Endothelial cell of umbilical vein (primary cell): ENCODE measurements at regions not wholly inside any gene's neighbourhood (a gene's known extent, or its start where the extent isn't known, plus 50 kb on each side); places are given as distances from the start of the nearest gene placed in this dataset.

Experiments used
- BruUV-seq: library from RNA; stranded (reverse); fragments of 400-500 nt; replicated peaks from 2 replicates; lab custom pipeline; 2021; lab: Mats Ljungman, UMichigan
- CTCF ChIA-PET: fragments of 300-600, 350-600 bp; sonication (Branson Sonifier 250); formaldehyde crosslinking; loops from one replicate; lab custom pipeline; 2021; ENCODE audit warnings: antibody characterized with exemption, inconsistent platforms; lab: Charles Lee
- POLR2A ChIA-PET: fragments of 300-600, 350-600 bp; sonication (Branson Sonifier 250); formaldehyde crosslinking; loops from one replicate; lab custom pipeline; 2021; ENCODE audit warnings: antibody characterized with exemption, inconsistent platforms; lab: Charles Lee
- DNase-seq: peaks from one replicate; pipeline ENCODE4 v3.0.0-alpha.2; 2011; ENCODE audit warnings: low read depth, low spot score
- FAIRE-seq: peaks from 2 replicates; lab custom pipeline; 2011; peaks lifted over from hg19 to GRCh38; lab: Jason Lieb, UNC
- H2AFZ ChIP-seq: 2 replicates; pipeline ENCODE4 v1.6.0; 2012; ENCODE audit warnings: low read depth, low read length, control low read depth, inconsistent platforms
- H3K27ac ChIP-seq: 2 replicates; pipeline ENCODE4 v1.5.1; 2011; ENCODE audit warnings: low read depth, mild to moderate bottlenecking, control low read depth, low read length, moderate library complexity; ENCODE audit not compliant: insufficient read depth
- H3K27me3 ChIP-seq, 2 experiments: 2 replicates each; pipeline versions ENCODE4 v1.6.0 to v1.6.1; 2011; ENCODE audit warnings: low read length in 2 of 2, mixed read lengths in 1 of 2; ENCODE audit not compliant: control insufficient read depth in 2 of 2, insufficient read depth in 2 of 2
- H3K36me3 ChIP-seq, 2 experiments: 2 replicates in 1 of 2; 3 replicates in 1 of 2; pipeline ENCODE4 v1.5.1; 2011; ENCODE audit warnings: low read length in 2 of 2, mild to moderate bottlenecking in 1 of 2, moderate library complexity in 1 of 2; ENCODE audit not compliant: control insufficient read depth in 2 of 2, insufficient read depth in 2 of 2; ENCODE audit errors: extremely low read depth in 1 of 2
- H3K4me1 ChIP-seq: 3 replicates; pipeline ENCODE4 v1.5.1; 2011; ENCODE audit warnings: mild to moderate bottlenecking, low read length; ENCODE audit not compliant: control insufficient read depth, insufficient read depth; ENCODE audit errors: extremely low read depth
- H3K4me2 ChIP-seq: 2 replicates; pipeline ENCODE4 v1.6.1; 2011; ENCODE audit warnings: low read length, control low read depth, mixed read lengths; ENCODE audit not compliant: insufficient read depth
- H3K4me3 ChIP-seq, 3 experiments: fragments of 200-600 bp in 1 of 3; sonication (generic), shearing (Covaris generic) in 1 of 3; replicated peaks in 1 of 3; 2 replicates each; pipeline ENCODE4 v1.5.1; 2011 to 2016; ENCODE audit warnings: control low read depth in 3 of 3, low read length in 3 of 3, mild to moderate bottlenecking in 2 of 3, inconsistent platforms in 1 of 3, low read depth in 1 of 3, moderate library complexity in 1 of 3; ENCODE audit not compliant: insufficient read depth in 1 of 3
- H3K79me2 ChIP-seq: 2 replicates; pipeline ENCODE4 v1.6.0; 2012; ENCODE audit warnings: low read length, inconsistent platforms; ENCODE audit not compliant: control insufficient read depth, insufficient read depth
- H3K9ac ChIP-seq: replicated peaks from 2 replicates; pipeline ENCODE3; 2011; ENCODE audit warnings: low read length, control low read depth; ENCODE audit not compliant: insufficient read depth; ENCODE audit errors: extremely low read depth
- H3K9me1 ChIP-seq: replicated peaks from 3 replicates; pipeline ENCODE4 v1.6.0; 2011; ENCODE audit warnings: mild to moderate bottlenecking, low read length; ENCODE audit not compliant: control insufficient read depth, insufficient read depth; ENCODE audit errors: extremely low read depth
- H3K9me3 ChIP-seq: replicated peaks from 2 replicates; pipeline ENCODE4 v1.5.1; 2012; ENCODE audit warnings: low read length, inconsistent platforms; ENCODE audit not compliant: control insufficient read depth, insufficient read depth
- H4K20me1 ChIP-seq: replicated peaks from 2 replicates; pipeline ENCODE3; 2011; ENCODE audit warnings: mild to moderate bottlenecking, low read length; ENCODE audit not compliant: control insufficient read depth, insufficient read depth; ENCODE audit errors: extremely low read depth
- EZH2 ChIP-seq: IDR thresholded peaks from 2 replicates; pipeline ENCODE4 v1.6.1; 2012; ENCODE audit warnings: borderline replicate concordance, low read depth, mild to moderate bottlenecking, moderate library complexity, low read length, inconsistent platforms; ENCODE audit not compliant: severe bottlenecking
- FOS ChIP-seq: IDR thresholded peaks from 2 replicates; pipeline ENCODE4 v1.6.1; 2011; ENCODE audit warnings: mild to moderate bottlenecking, low read length, moderate library complexity, borderline replicate concordance; ENCODE audit not compliant: insufficient read depth
- GATA2 ChIP-seq: IDR thresholded peaks from 2 replicates; pipeline ENCODE4 v1.7.0; 2011; ENCODE audit warnings: low read depth, mild to moderate bottlenecking, moderate library complexity, mixed read lengths, low read length; ENCODE audit not compliant: insufficient read length, insufficient read depth
- JUN ChIP-seq: IDR thresholded peaks from 2 replicates; pipeline ENCODE4 v1.6.1; 2011; ENCODE audit warnings: borderline replicate concordance, low read depth; ENCODE audit not compliant: insufficient read length, insufficient read depth
- MYC ChIP-seq: IDR thresholded peaks from one replicate; pipeline ENCODE4 v1.6.1; 2011; ENCODE audit warnings: mild to moderate bottlenecking, low read depth, low read length
- POLR2A ChIP-seq: IDR thresholded peaks from 2 replicates; pipeline ENCODE4 v1.6.1; 2012; ENCODE audit warnings: low read depth, mild to moderate bottlenecking, control low read depth, low read length
- POLR2AphosphoS5 ChIP-seq: IDR thresholded peaks from 2 replicates; pipeline ENCODE4 v1.6.1; 2012; ENCODE audit warnings: low read depth, mild to moderate bottlenecking, control low read depth, low read length, moderate library complexity; ENCODE audit not compliant: insufficient read depth
- dilution Hi-C: fragments of 300-500 bp; cut with MboI; formaldehyde crosslinking; loops from one replicate; pipeline ENCODE4 v1.15.0; 2019; ENCODE audit warnings: low sequenced_read_pairs; ENCODE audit not compliant: extremely low pct_ligation_motif_present
- intact Hi-C: fragments of 100-400 bp; cut with micrococcal nuclease; formaldehyde crosslinking; loops from one replicate; pipeline ENCODE4 v1.10.0; 2022
- TF ChIP-seq, protein P1 (sequence below), 2 donors: IDR thresholded peaks; 1 replicate in 1 of 2; 2 replicates in 1 of 2; pipeline ENCODE4 v1.5.1; 2011; ENCODE audit warnings: low read length in 2 of 2, mild to moderate bottlenecking in 2 of 2, moderate library complexity in 2 of 2, control low read depth in 1 of 2, inconsistent platforms in 1 of 2, low read depth in 1 of 2; ENCODE audit not compliant: insufficient read depth in 1 of 2; ENCODE audit errors: extremely low read depth in 1 of 2
- TF ChIP-seq, protein P2 (sequence below): IDR thresholded peaks from 2 replicates; pipeline ENCODE4 v1.6.1; 2011; ENCODE audit not compliant: insufficient read depth, insufficient read length

DNA sequence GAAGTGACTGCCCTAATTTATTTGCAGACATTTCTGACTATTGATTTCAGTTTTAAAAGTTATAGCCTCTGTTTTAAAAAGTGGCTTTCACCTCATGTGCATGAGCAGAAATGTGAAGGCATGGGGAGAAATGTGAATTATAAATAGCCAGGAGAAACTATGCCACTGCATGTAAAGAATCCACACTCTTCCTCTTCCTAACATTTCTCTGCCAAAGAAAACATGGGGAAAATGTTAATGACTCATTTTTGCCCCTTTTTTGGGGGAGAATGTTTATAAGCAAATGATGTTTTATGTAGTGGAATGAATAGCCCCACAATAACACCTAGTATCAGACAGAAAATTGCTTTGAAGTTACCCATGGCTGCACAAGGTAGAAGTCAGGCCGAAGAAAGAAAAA is 249.0 kb upstream of the TANK start:
- peak; percentile 71 for DNase-seq
- peaks cover 13% of the 10 kb centered on the region for H3K4me1 ChIP-seq
- intact Hi-C loops = loop anchor here (10.0 kb wide), 2 partner anchors 326 to 636 kb away; no protein-coding TSS in a partner anchor
- TF ChIP-seq, protein P1, sequence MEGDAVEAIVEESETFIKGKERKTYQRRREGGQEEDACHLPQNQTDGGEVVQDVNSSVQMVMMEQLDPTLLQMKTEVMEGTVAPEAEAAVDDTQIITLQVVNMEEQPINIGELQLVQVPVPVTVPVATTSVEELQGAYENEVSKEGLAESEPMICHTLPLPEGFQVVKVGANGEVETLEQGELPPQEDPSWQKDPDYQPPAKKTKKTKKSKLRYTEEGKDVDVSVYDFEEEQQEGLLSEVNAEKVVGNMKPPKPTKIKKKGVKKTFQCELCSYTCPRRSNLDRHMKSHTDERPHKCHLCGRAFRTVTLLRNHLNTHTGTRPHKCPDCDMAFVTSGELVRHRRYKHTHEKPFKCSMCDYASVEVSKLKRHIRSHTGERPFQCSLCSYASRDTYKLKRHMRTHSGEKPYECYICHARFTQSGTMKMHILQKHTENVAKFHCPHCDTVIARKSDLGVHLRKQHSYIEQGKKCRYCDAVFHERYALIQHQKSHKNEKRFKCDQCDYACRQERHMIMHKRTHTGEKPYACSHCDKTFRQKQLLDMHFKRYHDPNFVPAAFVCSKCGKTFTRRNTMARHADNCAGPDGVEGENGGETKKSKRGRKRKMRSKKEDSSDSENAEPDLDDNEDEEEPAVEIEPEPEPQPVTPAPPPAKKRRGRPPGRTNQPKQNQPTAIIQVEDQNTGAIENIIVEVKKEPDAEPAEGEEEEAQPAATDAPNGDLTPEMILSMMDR (IDR thresholded peaks at IDR 0.05; ENCODE audit: extremely low read depth in 1 of 2, insufficient read depth in 1 of 2, low read depth in 1 of 2, low read length in 2 of 2) = no peak
- TF ChIP-seq FOS (peak; percentile 44), POLR2AphosphoS5 (no peak), JUN (peak; percentile 67)
- no peak overlapping the region for H3K4me3 ChIP-seq
- CTCF ChIA-PET = interaction anchor here (0.7 to 2.2 kb wide), 4 partner anchors 8 to 482 kb away, joined by 3 to 9 read pairs (median 4); no protein-coding TSS in a partner anchor
- peak; percentile 79 for FAIRE-seq
- H3K9ac ChIP-seq = no peak overlapping the region
- POLR2A ChIA-PET = no interaction called here
- no peaks in the 10 kb centered on the region for H3K9me3 ChIP-seq
- H2AFZ ChIP-seq = no peak overlapping the region
- no peaks in the 10 kb centered on the region for H4K20me1 ChIP-seq
- no peak overlapping the region for H3K27ac ChIP-seq
- BruUV-seq = no TSS peak
- dilution Hi-C loops = no loop called here
- no peaks in the 10 kb centered on the region for H3K27me3 ChIP-seq
- H3K9me1 ChIP-seq = peaks cover 2% of the 10 kb centered on the region
- no peaks in the 10 kb centered on the region for H3K79me2 ChIP-seq
- H3K36me3 ChIP-seq = no peaks in the 10 kb centered on the region
- peak overlapping the region; percentile 42 for H3K4me2 ChIP-seq

DNA sequence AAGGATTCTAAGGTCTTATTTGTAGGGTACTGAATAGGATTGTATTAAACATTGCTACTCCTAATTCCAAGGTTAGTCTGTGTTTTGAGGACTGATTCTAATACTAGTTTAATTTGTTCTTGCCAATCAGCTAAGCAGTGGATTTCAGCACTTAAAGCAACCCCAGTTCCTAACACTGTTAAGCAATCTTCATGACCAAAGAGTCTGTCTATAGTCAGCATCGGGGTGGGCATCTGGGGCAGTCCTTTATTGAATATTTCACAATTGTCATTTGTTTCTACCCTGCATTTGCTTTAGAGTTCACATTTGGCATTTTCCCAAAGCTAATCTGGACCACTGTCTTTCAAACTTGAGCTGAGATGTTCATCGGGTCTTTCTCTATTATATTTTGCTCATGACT is 248.0 kb upstream of the TANK start:
- no peaks in the 10 kb centered on the region for H3K27me3 ChIP-seq
- DNase-seq (no peak), FAIRE-seq (no peak)
- no peak overlapping the region for H3K9ac ChIP-seq
- dilution Hi-C loops (no loop called here), intact Hi-C loops (loop anchor here (10.0 kb wide), 2 partner anchors 327 to 637 kb away; no protein-coding TSS in a partner anchor)
- TF ChIP-seq EZH2 (no peak), FOS (no peak), MYC (no peak), POLR2A (no peak), POLR2AphosphoS5 (no peak), GATA2 (no peak), JUN (no peak)
- TF ChIP-seq, protein P1 (IDR thresholded peaks at IDR 0.05; ENCODE audit: extremely low read depth in 1 of 2, insufficient read depth in 1 of 2, low read depth in 1 of 2, low read length in 2 of 2) = no peak
- TF ChIP-seq, protein P2, sequence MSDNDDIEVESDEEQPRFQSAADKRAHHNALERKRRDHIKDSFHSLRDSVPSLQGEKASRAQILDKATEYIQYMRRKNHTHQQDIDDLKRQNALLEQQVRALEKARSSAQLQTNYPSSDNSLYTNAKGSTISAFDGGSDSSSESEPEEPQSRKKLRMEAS = no peak
- no peaks in the 10 kb centered on the region for H3K36me3 ChIP-seq
- H3K9me1 ChIP-seq = peaks cover 2% of the 10 kb centered on the region
- H2AFZ ChIP-seq = no peak overlapping the region
- no peak overlapping the region for H3K4me2 ChIP-seq
- BruUV-seq = no TSS peak
- ChIA-PET CTCF (interaction anchor here (0.7 to 1.1 kb wide), 3 partner anchors 246 to 802 kb away, joined by 3 read pairs; no protein-coding TSS in a partner anchor), POLR2A (no interaction called here)
- no peaks in the 10 kb centered on the region for H3K79me2 ChIP-seq
- H3K4me3 ChIP-seq = no peak overlapping the region
- H3K9me3 ChIP-seq = no peaks in the 10 kb centered on the region
- no peaks in the 10 kb centered on the region for H4K20me1 ChIP-seq
- H3K4me1 ChIP-seq = peaks cover 16% of the 10 kb centered on the region
- no peak overlapping the region for H3K27ac ChIP-seq
